GM10248 (cell line): ENCODE measurements at regions not wholly inside any gene's neighbourhood (a gene's known extent, or its start where the extent isn't known, plus 50 kb on each side); places are given as distances from the start of the nearest gene placed in this dataset.

Experiments
- CTCF ChIA-PET: fragments of 300-600 bp; sonication (Branson Sonifier 250); formaldehyde crosslinking; extraction: SDS; loops from one replicate; lab custom pipeline; 2021; ENCODE audit warnings: antibody characterized with exemption; lab: Yijun Ruan, JAX
- POLR2A ChIA-PET: fragments of 350-650 bp; sonication (Branson Sonifier 250); formaldehyde crosslinking; extraction: SDS; loops from one replicate; lab custom pipeline; 2020; ENCODE audit warnings: antibody characterized with exemption; lab: Yijun Ruan, JAX
- DNase-seq: peaks from one replicate; pipeline ENCODE4 v3.0.0; 2012; ENCODE audit errors: extremely low spot score
- TF ChIP-seq, protein P1 (sequence below): IDR thresholded peaks from 2 replicates; pipeline ENCODE4 v1.5.1; 2012; ENCODE audit warnings: mild to moderate bottlenecking, low read depth; ENCODE audit errors: extremely low read depth, missing control alignments, control extremely low read depth

DNA sequence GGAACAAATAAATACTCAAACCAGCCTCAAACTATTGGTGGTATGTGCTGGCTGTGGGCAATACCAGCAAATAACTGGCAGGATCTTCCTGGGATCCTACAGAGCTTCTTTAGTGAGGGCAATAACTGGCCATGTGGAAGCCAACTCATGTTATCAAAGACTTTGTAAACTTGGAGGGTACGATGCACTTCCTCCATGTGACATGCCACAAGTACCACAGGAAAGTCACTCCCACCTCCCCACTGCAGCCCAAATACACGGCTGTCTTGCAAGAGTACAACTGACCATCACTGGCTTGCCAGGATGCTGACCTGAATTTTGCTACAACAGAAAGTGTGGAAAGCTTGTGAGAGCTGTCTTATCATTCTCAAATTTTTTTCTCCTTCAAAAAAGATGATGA, 93.3 kb upstream of the MAML3 start:
- TF ChIP-seq, protein P1, sequence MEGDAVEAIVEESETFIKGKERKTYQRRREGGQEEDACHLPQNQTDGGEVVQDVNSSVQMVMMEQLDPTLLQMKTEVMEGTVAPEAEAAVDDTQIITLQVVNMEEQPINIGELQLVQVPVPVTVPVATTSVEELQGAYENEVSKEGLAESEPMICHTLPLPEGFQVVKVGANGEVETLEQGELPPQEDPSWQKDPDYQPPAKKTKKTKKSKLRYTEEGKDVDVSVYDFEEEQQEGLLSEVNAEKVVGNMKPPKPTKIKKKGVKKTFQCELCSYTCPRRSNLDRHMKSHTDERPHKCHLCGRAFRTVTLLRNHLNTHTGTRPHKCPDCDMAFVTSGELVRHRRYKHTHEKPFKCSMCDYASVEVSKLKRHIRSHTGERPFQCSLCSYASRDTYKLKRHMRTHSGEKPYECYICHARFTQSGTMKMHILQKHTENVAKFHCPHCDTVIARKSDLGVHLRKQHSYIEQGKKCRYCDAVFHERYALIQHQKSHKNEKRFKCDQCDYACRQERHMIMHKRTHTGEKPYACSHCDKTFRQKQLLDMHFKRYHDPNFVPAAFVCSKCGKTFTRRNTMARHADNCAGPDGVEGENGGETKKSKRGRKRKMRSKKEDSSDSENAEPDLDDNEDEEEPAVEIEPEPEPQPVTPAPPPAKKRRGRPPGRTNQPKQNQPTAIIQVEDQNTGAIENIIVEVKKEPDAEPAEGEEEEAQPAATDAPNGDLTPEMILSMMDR = no peak
- POLR2A ChIA-PET = no interaction called here
- DNase-seq = no peak
- CTCF ChIA-PET = interaction anchor here (1.3 to 1.7 kb wide), 3 partner anchors 8 to 85 kb away, joined by 3 to 4 read pairs (median 3); no protein-coding TSS in a partner anchor

DNA sequence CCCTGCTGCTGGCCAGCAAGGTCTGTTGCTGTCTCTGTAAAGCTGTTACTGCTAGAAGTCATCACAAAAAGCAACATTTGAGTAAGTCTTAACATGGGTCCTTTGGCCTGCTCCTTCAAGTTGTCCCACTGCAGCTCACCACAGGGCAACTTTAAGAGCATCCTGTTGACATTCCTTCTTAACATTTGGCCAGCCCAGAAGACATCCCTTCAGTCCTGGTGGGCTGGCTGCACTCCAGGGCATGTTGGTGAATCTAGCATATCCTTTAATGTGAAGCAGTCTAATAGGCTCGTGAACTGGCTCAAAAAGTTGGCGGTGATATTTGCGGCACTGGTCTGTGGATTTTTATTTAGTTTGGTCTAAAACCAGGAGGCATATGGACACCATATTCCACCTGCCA, 92.2 kb upstream of the MAML3 start:
- DNase-seq = no peak
- ChIA-PET POLR2A (no interaction called here), CTCF (interaction anchor here (1.0 kb wide), 1 partner anchor 35 kb away, joined by 3 read pairs; no protein-coding TSS in a partner anchor)
- TF ChIP-seq, protein P1 = no peak

DNA sequence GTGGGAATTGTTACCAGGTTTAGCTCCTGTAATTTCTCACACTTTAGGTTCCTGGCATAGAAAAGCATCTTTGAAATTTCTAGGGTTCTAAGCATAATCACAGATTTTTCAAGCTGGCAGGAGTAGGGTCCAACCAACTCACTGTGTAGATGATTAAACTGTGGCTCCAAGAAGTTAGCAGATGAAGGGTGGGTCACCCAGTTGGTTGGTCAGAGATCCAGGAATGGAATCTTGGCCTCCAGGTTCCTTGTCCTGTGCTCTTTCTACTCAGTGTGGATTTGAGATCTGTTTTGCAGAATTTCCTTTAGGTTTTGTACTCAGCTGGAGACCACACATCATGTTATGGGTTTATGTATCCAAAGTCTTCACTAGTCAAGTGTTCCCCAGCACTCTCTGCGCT, 90.3 kb upstream of the MAML3 start:
- POLR2A ChIA-PET = no interaction called here
- CTCF ChIA-PET = interaction anchor here (1.4 to 4.9 kb wide), 3 partner anchors 9 to 116 kb away, joined by 3 to 45 read pairs (median 7); no protein-coding TSS in a partner anchor
- TF ChIP-seq, protein P1 = no peak
- DNase-seq = no peak

DNA sequence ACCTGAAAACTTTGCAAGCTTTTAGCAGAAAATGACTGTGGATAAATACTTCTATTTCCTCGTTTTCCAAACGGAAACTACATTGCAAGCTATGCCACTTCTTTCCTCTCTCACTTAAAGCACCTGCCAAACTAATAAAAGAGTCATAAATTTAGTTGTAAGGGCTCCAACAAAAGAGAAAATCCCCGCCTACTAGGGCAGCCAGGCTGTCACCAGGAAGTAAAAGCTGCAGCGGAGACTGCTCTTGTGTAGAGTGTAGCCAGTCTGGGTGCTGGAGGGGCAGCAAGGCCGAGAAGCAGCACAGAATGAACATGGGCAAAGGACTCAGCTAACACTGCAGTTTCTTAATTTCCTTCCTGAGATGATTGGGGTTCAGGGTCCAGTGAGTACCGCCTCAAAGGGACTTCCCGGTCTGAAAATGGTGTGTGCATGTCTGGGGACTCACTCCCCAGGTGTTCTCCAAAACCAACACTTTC, 89.3 kb upstream of the MAML3 start:
- CTCF ChIA-PET = interaction anchor here (1.1 to 4.9 kb wide), 3 partner anchors 10 to 117 kb away, joined by 3 to 45 read pairs (median 7); no protein-coding TSS in a partner anchor
- peak; percentile 45 for DNase-seq
- POLR2A ChIA-PET = no interaction called here
- TF ChIP-seq, protein P1 = no peak

DNA sequence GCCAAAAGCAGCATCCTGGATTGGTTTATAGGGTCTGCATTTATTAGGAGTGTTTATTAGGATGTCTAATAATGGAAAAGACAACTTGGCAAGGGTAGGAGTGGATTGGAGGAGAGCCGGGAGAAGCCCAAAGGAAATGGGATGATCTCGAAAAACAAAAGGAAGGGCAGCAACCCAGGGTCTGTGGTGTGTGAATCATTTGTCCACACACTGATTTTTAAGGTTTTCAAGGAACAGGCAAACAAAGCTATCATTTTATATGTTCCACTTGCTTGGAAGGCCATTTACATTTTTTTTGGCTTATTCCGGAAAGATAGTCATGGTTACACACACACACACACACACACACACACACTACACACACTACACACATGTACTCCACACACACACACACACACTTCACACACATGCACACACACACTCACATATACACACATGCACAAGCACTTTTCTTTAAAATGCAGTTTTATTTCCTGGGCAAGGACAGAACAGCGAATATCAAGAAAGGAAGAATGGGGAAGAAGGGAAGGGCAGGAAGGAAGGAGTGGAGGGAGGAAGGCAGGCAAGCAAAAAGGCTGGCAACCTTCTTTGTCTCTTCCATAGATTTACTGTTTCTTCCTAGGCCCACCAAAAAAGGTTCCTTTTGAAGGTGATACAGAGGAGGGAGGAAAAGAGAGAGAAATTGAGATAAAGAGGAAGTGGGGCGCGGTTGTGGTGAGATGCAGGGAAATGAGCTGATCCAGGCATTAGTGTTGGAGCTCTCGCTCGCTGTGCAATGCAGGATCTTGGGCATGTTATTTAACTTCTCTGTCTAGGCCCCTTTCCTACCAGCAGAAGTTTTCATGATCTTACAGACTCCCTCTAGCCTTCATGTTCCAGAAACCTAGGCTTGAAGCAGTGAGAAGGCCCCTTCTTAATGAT, 88.6 kb upstream of the MAML3 start:
- TF ChIP-seq, protein P1 = no peak
- CTCF ChIA-PET = interaction anchor here (1.1 to 4.9 kb wide), 4 partner anchors 11 to 131 kb away, joined by 3 to 45 read pairs (median 5); partner anchors contain the start of gene SCOC
- POLR2A ChIA-PET = no interaction called here
- DNase-seq = no peak

DNA sequence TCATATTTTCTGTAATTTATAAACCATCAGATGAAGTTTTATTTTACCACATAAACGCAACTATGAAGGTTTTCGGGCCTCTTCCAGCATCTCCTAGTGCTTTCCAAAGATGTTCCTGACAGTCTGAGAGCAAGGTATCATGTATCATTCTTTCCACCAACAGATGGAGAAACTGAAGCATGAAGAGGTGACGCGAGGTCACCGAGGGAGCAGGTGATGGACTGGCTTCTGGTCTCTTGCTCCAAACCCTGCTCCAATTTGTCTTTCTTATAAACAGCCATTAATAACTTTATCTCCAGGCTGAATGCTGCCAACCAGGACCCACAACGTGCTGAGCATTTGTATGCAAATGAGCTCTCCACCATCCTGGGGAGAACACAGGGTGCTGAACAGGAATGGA, 86.3 kb upstream of the MAML3 start:
- TF ChIP-seq, protein P1 = no peak
- CTCF ChIA-PET = no interaction called here
- POLR2A ChIA-PET = no interaction called here
- no peak for DNase-seq
